ENCODE measurements at regions not wholly inside any gene's neighbourhood (a gene's known extent, or its start where the extent isn't known, plus 50 kb on each side); places are given as distances from the start of the nearest gene placed in this dataset.
"Not testable (repeated sequence)": the region's sequence is repeated elsewhere in the genome, so short reads cannot be mapped to it uniquely, and the experiment has no call there.

GRCh38 chrX:18102006-18102405, 118.7 kb downstream of the BEND2 start:
- no peak for DNase-seq

DNA sequence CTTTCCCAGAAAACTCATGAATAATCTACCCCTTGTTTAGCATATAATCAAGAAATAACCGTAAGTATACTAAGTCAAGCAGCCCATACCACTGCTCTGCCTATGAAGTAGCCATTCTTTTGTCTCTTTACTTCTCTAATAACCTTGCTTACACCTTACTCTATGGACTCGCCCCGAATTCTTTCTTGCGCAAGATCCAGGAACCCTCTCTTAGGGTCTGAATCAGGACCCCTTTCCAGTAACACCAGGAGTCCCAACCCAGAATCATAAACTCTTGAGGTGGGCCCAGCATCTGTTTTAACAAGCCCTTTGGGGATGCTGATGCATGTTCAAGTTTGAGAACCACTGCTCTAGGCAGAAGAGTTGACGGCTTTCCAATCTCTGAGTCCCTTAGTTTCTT, 119.6 kb downstream of the BEND2 start:
- DNase-seq, result no peak

DNA sequence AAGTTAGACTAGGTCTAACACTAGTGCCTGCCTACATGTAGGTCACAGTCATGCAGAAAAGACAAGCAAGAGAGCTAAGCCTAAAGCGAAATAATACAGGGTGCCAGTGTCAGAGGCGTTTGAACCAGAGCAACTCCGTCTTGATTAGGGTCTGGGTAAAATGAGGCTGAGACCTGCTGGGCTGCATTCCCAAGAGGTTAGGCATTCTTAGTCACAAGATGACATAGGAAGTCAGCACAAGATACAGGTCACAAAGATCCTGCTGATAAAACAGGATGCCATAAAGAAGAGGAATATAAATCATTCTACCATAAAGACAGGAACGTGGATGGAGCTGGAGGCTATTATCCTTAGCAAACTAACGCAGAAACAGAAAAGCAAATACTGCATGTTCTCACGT, 120.9 kb downstream of the BEND2 start:
- no peak for DNase-seq

GRCh38 chrX:18098763-18099162, 121.9 kb downstream of the BEND2 start:
- DNase-seq, result no peak

- DNase-seq, result no peak
These were observed 144.3 kb downstream of the BEND2 start for GRCh38 chrX:18076434-18076833.

GRCh38 chrX:18075603-18076002, 145.1 kb downstream of the BEND2 start:
- DNase-seq, result peak; percentile 82

DNA sequence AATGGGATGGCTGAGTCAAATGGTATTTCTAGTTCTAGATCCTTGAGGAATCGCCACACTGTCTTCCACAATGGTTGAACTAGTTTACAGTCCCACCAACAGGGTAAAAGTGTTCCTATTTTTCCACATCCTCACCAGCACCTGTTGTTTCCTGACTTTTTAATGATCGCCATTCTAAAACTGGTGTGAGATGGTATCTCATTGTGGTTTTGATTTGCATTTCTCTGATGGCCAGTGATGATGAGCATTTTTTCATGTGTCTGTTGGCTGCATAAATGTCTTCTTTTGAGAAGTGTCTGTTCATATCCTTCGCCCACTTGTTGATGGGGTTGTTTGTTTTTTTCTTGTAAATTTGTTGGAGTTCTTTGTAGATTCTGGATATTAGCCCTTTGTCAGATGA, 152.6 kb downstream of the BEND2 start:
- DNase-seq, result not testable (repeated sequence)

DNA sequence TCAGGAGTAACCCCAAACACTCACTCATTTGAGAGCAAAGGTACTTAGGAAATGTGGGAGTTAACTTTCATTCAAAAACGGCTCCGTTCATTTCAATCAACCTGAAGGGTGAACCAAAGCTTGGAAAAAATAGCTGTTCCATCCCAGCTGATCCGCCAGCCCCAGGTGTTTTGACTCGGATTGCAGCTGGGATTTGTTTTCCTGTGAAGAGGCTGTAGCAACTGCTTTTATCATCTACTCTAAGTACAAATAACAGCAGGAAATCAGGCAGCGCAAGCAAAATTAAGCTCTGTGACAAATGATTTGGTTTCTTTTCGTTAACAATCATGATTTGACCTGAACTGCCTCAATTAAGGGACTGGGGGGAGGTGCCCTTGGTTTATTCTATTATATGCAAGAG, 154.7 kb downstream of the BEND2 start:
- DNase-seq, result peak; percentile 81

GRCh38 chrX:18051690-18052089, 169.0 kb downstream of the BEND2 start:
- no peak for DNase-seq

DNA sequence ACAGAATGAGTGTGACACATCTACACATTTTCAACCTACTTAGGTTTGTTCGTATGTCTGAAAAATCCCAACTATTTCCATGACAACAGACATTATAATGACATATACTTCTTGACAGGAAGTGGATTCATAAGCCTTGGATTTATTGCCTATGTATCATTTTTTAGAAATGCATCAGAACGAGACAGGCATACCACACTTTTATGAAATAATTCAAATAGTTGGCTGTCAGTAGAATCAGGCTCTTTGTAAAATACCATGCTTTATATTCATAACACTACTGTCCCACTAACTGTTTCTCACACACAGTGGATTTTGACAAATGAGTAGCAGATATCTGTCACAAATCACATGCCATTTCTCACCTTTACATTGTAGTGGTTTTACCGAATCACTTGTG, 173.2 kb downstream of the BEND2 start:
- no peak for DNase-seq

DNA sequence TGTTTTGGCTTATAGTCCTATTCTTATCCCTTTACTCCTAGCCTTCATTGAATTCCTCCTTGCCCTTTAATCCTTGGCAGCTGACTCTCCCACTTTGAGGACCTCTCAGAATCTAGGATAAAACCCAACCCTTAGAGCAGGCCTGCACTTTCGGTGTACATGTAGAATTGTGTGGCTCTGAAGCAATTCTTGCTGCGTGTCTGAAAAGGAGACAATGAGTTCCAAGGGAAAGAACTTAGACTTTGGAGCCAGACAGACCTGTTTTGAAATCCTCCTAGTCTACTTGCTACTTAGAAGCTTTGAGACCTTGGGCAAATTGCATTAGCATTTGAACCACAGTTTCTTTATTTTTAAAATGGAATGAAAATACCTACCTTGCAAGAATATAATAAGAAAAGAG, 175.2 kb downstream of the BEND2 start:
- no peak for DNase-seq

GRCh38 chrX:18042776-18043175, 177.9 kb downstream of the BEND2 start:
- no peak for DNase-seq

DNA sequence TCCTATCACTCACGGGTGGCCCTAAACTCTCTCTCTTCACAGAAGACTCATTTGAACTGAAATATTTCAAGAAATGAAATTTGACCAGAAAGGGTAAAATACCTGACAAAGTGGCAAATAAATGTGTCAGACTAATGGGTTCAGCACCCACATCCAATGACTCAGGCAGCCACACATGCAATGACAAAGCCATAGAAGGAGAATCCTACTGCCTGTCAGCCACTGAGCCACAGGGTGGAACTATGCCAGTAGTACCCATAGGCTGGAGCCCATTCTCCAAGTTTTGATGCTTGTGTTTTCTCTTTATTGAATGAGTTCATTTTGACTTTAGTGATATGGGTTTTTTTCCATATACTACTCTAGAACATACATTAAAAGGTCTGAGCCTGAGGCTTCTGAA, 179.0 kb downstream of the BEND2 start:
- DNase-seq, result no peak

GRCh38 chrX:18039023-18039422, 177.9 kb upstream of the RAI2 start:
- DNase-seq, result no peak

DNA sequence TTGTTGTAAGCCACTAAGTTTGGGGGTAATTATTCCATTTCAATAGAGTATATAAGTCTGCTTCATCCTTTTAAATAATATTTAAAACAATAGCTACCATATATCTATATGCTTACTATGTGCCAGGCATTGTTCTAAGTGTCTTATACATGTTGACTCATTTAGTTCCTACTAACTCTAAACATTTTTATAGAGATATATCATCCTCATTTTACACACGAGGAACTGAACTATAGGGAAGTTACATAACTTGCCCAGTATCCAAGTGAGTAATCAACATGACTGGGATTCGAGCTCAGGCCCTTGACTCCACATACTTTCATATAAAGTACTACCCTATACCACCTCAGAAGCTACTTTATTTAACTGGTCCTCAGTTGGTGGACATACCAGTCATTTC, 175.3 kb upstream of the RAI2 start:
- no peak for DNase-seq

- no peak for DNase-seq
These were observed 173.8 kb upstream of the RAI2 start for GRCh38 chrX:18034945-18035344.

- no peak for DNase-seq
These were observed 173.4 kb upstream of the RAI2 start for GRCh38 chrX:18034504-18034903.

DNA sequence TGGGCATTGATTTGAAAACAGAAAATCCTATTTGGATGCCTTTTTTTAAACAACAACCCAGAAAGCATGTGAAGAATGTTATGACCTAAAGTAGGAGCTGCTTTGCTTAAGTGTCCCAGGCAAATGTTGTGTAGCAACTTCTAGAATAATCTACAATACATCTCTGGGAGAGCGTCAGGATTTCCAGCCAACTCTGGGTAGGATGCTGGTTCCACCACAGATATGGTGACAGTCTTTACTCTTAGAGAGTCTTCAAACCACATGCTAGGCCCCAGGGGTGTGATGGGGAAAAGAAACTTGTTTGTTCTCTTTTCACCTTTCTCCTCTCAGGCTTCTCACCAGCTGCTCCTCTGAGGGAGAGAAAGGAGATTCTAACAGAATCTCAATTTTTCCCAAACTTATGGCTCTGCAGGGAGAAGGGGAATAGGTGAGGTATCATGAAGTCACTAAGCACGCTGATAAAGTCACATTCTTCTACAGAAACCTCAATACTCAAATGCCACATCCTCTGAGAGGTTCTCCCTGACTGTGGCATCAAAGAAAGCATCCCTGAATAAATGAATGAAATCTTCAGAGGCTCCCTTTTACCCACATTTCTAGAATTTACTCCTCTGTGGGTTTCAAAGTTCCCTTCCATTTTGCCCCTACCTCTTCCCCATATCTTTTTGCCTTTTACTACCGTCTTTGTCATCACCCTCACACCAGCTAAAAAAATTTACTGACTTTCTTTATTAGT, 171.6 kb upstream of the RAI2 start:
- no peak for DNase-seq

- DNase-seq, result no peak
These were observed 170.8 kb upstream of the RAI2 start for GRCh38 chrX:18031726-18032375.

- DNase-seq, result not testable (repeated sequence)
These were observed 169.6 kb upstream of the RAI2 start for GRCh38 chrX:18030656-18031055.

DNA sequence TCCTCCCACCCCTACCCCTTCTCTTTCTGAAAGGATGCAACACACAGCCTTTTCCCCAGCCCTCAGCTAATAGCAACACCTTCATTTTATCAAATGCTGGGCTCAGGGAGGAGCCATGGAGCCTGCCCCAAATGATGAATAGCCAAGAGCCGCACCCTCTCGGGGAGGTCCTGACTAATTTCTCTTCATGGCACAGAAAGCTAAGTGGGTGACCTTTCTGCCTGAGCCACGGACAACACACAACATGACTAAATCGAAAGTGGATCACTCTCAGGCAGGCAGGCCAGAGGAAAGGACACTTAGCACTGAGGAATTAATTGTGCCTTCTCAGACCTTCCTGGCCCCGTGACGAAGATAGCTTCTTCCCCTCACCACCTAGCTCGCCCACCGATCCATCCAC, 165.1 kb upstream of the RAI2 start:
- peak; percentile 48 for DNase-seq

- DNase-seq, result peak; percentile 92
These were observed 156.3 kb upstream of the RAI2 start for GRCh38 chrX:18017411-18017810.

- DNase-seq, result no peak
These were observed 155.8 kb upstream of the RAI2 start for GRCh38 chrX:18016941-18017340.

DNA sequence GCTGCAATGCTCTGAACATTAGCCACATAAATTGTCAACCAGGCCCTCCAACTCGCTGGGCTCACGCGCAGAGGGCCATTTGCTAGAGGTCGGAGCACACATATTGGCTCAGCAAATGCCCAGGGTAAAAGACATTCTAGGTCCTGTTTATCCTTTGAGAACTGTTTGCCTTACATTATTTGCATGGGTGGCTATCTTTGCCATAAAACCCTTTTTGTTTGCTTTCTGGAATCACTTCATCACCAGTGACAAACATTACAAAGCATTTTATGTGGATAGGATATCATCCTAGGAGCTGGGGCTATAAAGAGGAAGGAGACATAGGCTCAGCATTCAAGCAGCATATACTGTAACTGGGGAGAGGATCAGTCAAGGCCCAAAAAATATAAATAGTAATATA, 149.2 kb upstream of the RAI2 start:
- peak; percentile 70 for DNase-seq

GRCh38 chrX:18003876-18004275, 142.8 kb upstream of the RAI2 start:
- no peak for DNase-seq

All from NCI-H748 treated with DMSO at 0.1 percent for 48 hours (cell line).